ENCODE measurements at regions not wholly inside any gene's neighbourhood (a gene's known extent, or its start where the extent isn't known, plus 50 kb on each side); places are given as distances from the start of the nearest gene placed in this dataset.

- TF ChIP-seq CTCF (IDR thresholded peaks at IDR 0.05) (no peak), POLR2A (IDR thresholded peaks at IDR 0.05) (no peak)
These were observed 98.5 kb upstream of the PIK3CG start for GRCh38 chr7:106766551-106766950.
